ENCODE measurements at regions not wholly inside any gene's neighbourhood (a gene's known extent, or its start where the extent isn't known, plus 50 kb on each side); places are given as distances from the start of the nearest gene placed in this dataset.
A peak's percentile ranks its signal among the peaks of the same experiment; 100 is the strongest.
"Not testable (repeated sequence)": the region's sequence is repeated elsewhere in the genome, so short reads cannot be mapped to it uniquely, and the experiment has no call there.

GRCh38 chrX:98939456-98939855, 1470.6 kb downstream of the PCDH19 start:
- Mint-ChIP-seq H3K9me3 (no peaks in the 10 kb centered on the region), H3K27ac (no peak overlapping the region), H3K4me1 (ENCODE audit: unreplicated experiment) (no peaks in the 10 kb centered on the region), H3K4me3 (no peak overlapping the region), H3K27me3 (no peaks in the 10 kb centered on the region), H3K36me3 (no peaks in the 10 kb centered on the region)
- DNase-seq (ENCODE audit: extremely low spot score, unreplicated experiment): no peak
- no peak for TF ChIP-seq CTCF (conservative IDR thresholded peaks at IDR 0.05)

GRCh38 chrX:98931216-98931615, 1478.9 kb downstream of the PCDH19 start:
- no peak for DNase-seq (ENCODE audit: extremely low spot score, unreplicated experiment)
- no peak overlapping the region for H3K27ac Mint-ChIP-seq
- no peak for TF ChIP-seq CTCF (conservative IDR thresholded peaks at IDR 0.05)

GRCh38 chrX:98924511-98924910, 1485.6 kb downstream of the PCDH19 start:
- no peak for TF ChIP-seq CTCF (conservative IDR thresholded peaks at IDR 0.05)
- Mint-ChIP-seq H3K4me3 (no peak overlapping the region), H3K9me3 (peaks cover 3% of the 10 kb centered on the region), H3K36me3 (peaks cover 3% of the 10 kb centered on the region), H3K27ac (no peak overlapping the region), H3K4me1 (ENCODE audit: unreplicated experiment) (no peaks in the 10 kb centered on the region), H3K27me3 (no peaks in the 10 kb centered on the region)
- no peak for DNase-seq (ENCODE audit: extremely low spot score, unreplicated experiment)

More at GRCh38 chrX:98931216-98931615, 1478.9 kb downstream of the PCDH19 start:
- H3K4me3 Mint-ChIP-seq: no peak overlapping the region
- H3K36me3 Mint-ChIP-seq: no peaks in the 10 kb centered on the region
- no peaks in the 10 kb centered on the region for H3K27me3 Mint-ChIP-seq
- H3K4me1 Mint-ChIP-seq (ENCODE audit: unreplicated experiment): no peaks in the 10 kb centered on the region
- H3K9me3 Mint-ChIP-seq: no peaks in the 10 kb centered on the region

- Mint-ChIP-seq H3K27me3 (no peaks in the 10 kb centered on the region), H3K4me1 (ENCODE audit: unreplicated experiment) (no peaks in the 10 kb centered on the region), H3K36me3 (no peaks in the 10 kb centered on the region), H3K27ac (no peak overlapping the region), H3K9me3 (peaks cover 5% of the 10 kb centered on the region), H3K4me3 (no peak overlapping the region)
- no peak for DNase-seq (ENCODE audit: extremely low spot score, unreplicated experiment)
- no peak for TF ChIP-seq CTCF (conservative IDR thresholded peaks at IDR 0.05)
These were observed 1512.9 kb downstream of the PCDH19 start for GRCh38 chrX:98897191-98897590.

GRCh38 chrX:98850639-98851038, 1559.4 kb downstream of the PCDH19 start:
- not testable (repeated sequence) for DNase-seq (ENCODE audit: extremely low spot score, unreplicated experiment); H3K9me3 Mint-ChIP-seq; H3K27me3 Mint-ChIP-seq; H3K4me1 Mint-ChIP-seq (ENCODE audit: unreplicated experiment); H3K4me3 Mint-ChIP-seq; H3K27ac Mint-ChIP-seq
- H3K36me3 Mint-ChIP-seq: peaks cover 13% of the 10 kb centered on the region
- TF ChIP-seq CTCF (conservative IDR thresholded peaks at IDR 0.05): peak; percentile 48
